ENCODE measurements at regions not wholly inside any gene's neighbourhood (a gene's known extent, or its start where the extent isn't known, plus 50 kb on each side); places are given as distances from the start of the nearest gene placed in this dataset.
"Not testable (repeated sequence)": the region's sequence is repeated elsewhere in the genome, so short reads cannot be mapped to it uniquely, and the experiment has no call there.

DNA sequence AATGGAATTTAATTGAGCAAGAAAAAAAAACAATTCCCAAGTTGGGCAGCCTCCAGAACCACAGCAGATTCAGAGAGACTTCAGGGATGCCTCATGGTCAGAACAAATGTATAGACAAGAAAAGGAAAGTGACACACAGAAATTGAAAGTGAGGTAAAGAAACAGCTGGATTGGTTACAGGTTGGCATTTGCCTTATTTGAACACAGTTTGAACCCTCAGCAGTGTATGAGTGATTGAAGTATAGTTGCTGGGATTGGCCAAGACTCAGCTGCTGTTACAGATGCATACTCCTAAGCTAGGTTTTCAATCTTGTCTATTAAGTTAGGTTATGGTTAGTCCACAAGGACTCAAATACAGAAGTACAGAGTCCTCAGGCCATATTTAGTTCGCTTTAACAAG is 57.9 kb upstream of the GOLGA8Q start:
- not testable (repeated sequence) for H3K4me3 Mint-ChIP-seq (ENCODE audit: unreplicated experiment); H3K27ac Mint-ChIP-seq (ENCODE audit: unreplicated experiment); H3K27me3 Mint-ChIP-seq (ENCODE audit: low read depth, unreplicated experiment); H2AFZ ChIP-seq (ENCODE audit: low read depth, low read length); H3K4me1 ChIP-seq (ENCODE audit: insufficient read depth, low read length); DNase-seq (ENCODE audit: low read depth); H3K79me2 ChIP-seq (ENCODE audit: insufficient read depth, low read length); H3K4me2 ChIP-seq (ENCODE audit: low read length); H3K36me3 Mint-ChIP-seq (ENCODE audit: low read depth, unreplicated experiment); H3K9me3 ChIP-seq (ENCODE audit: insufficient read depth, low read depth, low read length); H3K4me1 Mint-ChIP-seq (ENCODE audit: low read depth, unreplicated experiment); H3K36me3 ChIP-seq (ENCODE audit: insufficient read depth, low read length); H3K9me3 Mint-ChIP-seq (ENCODE audit: unreplicated experiment); H3K27ac ChIP-seq (ENCODE audit: low read depth, low read length); H3K9ac ChIP-seq (ENCODE audit: low read length); H4K20me1 ChIP-seq (ENCODE audit: insufficient read depth, low read length); H3K27me3 ChIP-seq (ENCODE audit: insufficient read depth, low read length); H3K4me3 ChIP-seq (ENCODE audit: insufficient read depth, low read depth, low read length); FAIRE-seq

DNA sequence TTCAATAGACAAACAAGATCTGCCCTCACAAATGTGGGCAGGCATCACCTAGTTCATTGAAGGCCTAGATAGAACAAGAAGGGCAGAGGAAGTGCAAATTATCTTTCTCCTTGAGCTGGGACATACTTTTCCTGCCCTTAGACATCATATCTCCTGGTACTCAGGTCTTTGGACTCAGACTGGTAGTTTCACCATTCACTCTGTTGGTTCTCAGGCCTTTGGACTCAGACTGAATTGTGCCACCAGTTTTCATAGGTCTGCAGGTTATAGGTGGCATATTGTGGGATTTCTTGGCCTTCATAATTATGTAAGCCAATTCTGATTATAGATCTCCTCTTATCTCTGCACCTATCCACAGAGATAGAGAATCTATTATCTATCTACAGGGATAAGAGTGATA is 54.6 kb upstream of the GOLGA8Q start:
- not testable (repeated sequence) for H3K27me3 ChIP-seq (ENCODE audit: insufficient read depth, low read length); H3K36me3 Mint-ChIP-seq (ENCODE audit: low read depth, unreplicated experiment); H3K4me1 Mint-ChIP-seq (ENCODE audit: low read depth, unreplicated experiment); H3K27ac Mint-ChIP-seq (ENCODE audit: unreplicated experiment); H3K9me3 Mint-ChIP-seq (ENCODE audit: unreplicated experiment); H3K9me3 ChIP-seq (ENCODE audit: insufficient read depth, low read depth, low read length); DNase-seq (ENCODE audit: low read depth); H3K4me3 ChIP-seq (ENCODE audit: insufficient read depth, low read depth, low read length); H3K9ac ChIP-seq (ENCODE audit: low read length); H2AFZ ChIP-seq (ENCODE audit: low read depth, low read length); H3K79me2 ChIP-seq (ENCODE audit: insufficient read depth, low read length); H3K4me3 Mint-ChIP-seq (ENCODE audit: unreplicated experiment); H3K4me1 ChIP-seq (ENCODE audit: insufficient read depth, low read length); H3K27me3 Mint-ChIP-seq (ENCODE audit: low read depth, unreplicated experiment); H4K20me1 ChIP-seq (ENCODE audit: insufficient read depth, low read length); H3K27ac ChIP-seq (ENCODE audit: low read depth, low read length); H3K36me3 ChIP-seq (ENCODE audit: insufficient read depth, low read length); H3K4me2 ChIP-seq (ENCODE audit: low read length)
- FAIRE-seq: peak; percentile 37

DNA sequence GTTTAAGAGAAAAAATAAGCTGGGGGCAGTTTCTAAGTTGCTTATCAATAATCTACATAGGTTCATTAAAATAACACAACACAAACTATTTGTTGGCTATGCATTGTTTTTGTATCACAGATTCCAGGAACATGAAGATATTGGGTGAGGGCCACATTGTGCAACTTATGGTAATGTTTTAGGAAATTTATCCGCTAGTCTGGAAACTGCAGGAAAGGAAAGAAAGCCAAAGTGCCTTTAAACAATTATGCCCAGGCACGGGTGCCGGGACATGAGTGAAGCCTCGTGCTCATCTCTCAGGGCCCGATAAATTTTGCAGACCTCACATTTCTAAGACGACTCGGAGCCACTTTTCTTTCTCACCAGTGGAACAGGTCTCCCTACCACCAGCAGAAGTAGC is 52.6 kb upstream of the GOLGA8Q start:
- DNase-seq (ENCODE audit: low read depth); H3K4me1 Mint-ChIP-seq (ENCODE audit: low read depth, unreplicated experiment); H3K9me3 ChIP-seq (ENCODE audit: insufficient read depth, low read depth, low read length); H2AFZ ChIP-seq (ENCODE audit: low read depth, low read length); H3K36me3 Mint-ChIP-seq (ENCODE audit: low read depth, unreplicated experiment); FAIRE-seq; H3K27me3 ChIP-seq (ENCODE audit: insufficient read depth, low read length); H4K20me1 ChIP-seq (ENCODE audit: insufficient read depth, low read length); H3K27ac Mint-ChIP-seq (ENCODE audit: unreplicated experiment); H3K36me3 ChIP-seq (ENCODE audit: insufficient read depth, low read length); H3K4me3 ChIP-seq (ENCODE audit: insufficient read depth, low read depth, low read length); H3K4me2 ChIP-seq (ENCODE audit: low read length); H3K79me2 ChIP-seq (ENCODE audit: insufficient read depth, low read length); H3K27ac ChIP-seq (ENCODE audit: low read depth, low read length); H3K4me3 Mint-ChIP-seq (ENCODE audit: unreplicated experiment); H3K9ac ChIP-seq (ENCODE audit: low read length); H3K27me3 Mint-ChIP-seq (ENCODE audit: low read depth, unreplicated experiment); H3K4me1 ChIP-seq (ENCODE audit: insufficient read depth, low read length); H3K9me3 Mint-ChIP-seq (ENCODE audit: unreplicated experiment): not testable (repeated sequence)

DNA sequence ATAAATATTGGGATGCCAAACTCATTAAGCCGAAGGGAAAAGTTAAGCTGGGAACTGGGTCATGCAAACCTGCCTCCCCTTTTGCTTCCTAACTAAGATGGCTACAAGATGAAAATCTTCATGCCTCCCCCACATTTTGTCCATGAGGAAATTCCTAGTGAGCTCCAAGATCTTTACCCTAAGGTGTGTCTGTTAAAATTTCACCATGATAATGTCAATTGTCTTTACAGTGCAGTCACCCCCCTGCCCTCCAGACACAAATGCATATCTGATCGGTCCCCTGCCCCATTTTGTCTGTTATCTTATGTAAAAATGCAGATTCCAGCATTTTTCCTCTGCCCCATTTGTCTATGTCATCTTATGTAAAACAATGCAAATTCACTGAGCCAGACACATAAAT is 51.3 kb upstream of the GOLGA8Q start:
- H2AFZ ChIP-seq (ENCODE audit: low read depth, low read length); H3K36me3 Mint-ChIP-seq (ENCODE audit: low read depth, unreplicated experiment); H3K4me2 ChIP-seq (ENCODE audit: low read length); H3K4me3 ChIP-seq (ENCODE audit: insufficient read depth, low read depth, low read length); H3K27me3 Mint-ChIP-seq (ENCODE audit: low read depth, unreplicated experiment); H3K4me1 Mint-ChIP-seq (ENCODE audit: low read depth, unreplicated experiment); H3K9ac ChIP-seq (ENCODE audit: low read length); H3K79me2 ChIP-seq (ENCODE audit: insufficient read depth, low read length); FAIRE-seq; H3K4me1 ChIP-seq (ENCODE audit: insufficient read depth, low read length); H3K4me3 Mint-ChIP-seq (ENCODE audit: unreplicated experiment); H3K36me3 ChIP-seq (ENCODE audit: insufficient read depth, low read length); H3K27ac Mint-ChIP-seq (ENCODE audit: unreplicated experiment); H3K27me3 ChIP-seq (ENCODE audit: insufficient read depth, low read length); DNase-seq (ENCODE audit: low read depth); H3K27ac ChIP-seq (ENCODE audit: low read depth, low read length); H3K9me3 Mint-ChIP-seq (ENCODE audit: unreplicated experiment); H4K20me1 ChIP-seq (ENCODE audit: insufficient read depth, low read length); H3K9me3 ChIP-seq (ENCODE audit: insufficient read depth, low read depth, low read length): not testable (repeated sequence)
